HG03342 (cell line): ENCODE measurements at regions not wholly inside any gene's neighbourhood (a gene's known extent, or its start where the extent isn't known, plus 50 kb on each side); places are given as distances from the start of the nearest gene placed in this dataset.

Source experiments
- ATAC-seq: cut with Tn5 transposase; IDR thresholded peaks from one replicate; pipeline ENCODE4 v1.9.1; 2021; ENCODE audit warnings: mild to moderate bottlenecking, moderate library complexity; ENCODE audit not compliant: unreplicated experiment

- ATAC-seq = no peak
These were observed 1434.7 kb downstream of the BRD1 start for GRCh38 chr22:48393041-48393370.

- no peak for ATAC-seq
These were observed 1435.9 kb downstream of the BRD1 start for GRCh38 chr22:48391820-48392219.

GRCh38 chr22:48391171-48391711 is 1436.4 kb downstream of the BRD1 start:
- ATAC-seq = no peak

GRCh38 chr22:48389916-48390315 is 1437.8 kb downstream of the BRD1 start:
- ATAC-seq = no peak

GRCh38 chr22:48382197-48382596 is 1445.5 kb downstream of the BRD1 start:
- no peak for ATAC-seq

GRCh38 chr22:48380016-48380665 is 1447.5 kb downstream of the BRD1 start:
- ATAC-seq = no peak

GRCh38 chr22:48379371-48379770 is 1448.3 kb downstream of the BRD1 start:
- no peak for ATAC-seq

- no peak for ATAC-seq
These were observed 1449.0 kb downstream of the BRD1 start for GRCh38 chr22:48378673-48379072.

- no peak for ATAC-seq
These were observed 1450.5 kb downstream of the BRD1 start for GRCh38 chr22:48376936-48377712.

- no peak for ATAC-seq
These were observed 1451.2 kb downstream of the BRD1 start for GRCh38 chr22:48376428-48376827.

GRCh38 chr22:48373626-48374173 is 1454.0 kb downstream of the BRD1 start:
- no peak for ATAC-seq

- no peak for ATAC-seq
These were observed 1455.3 kb downstream of the BRD1 start for GRCh38 chr22:48372390-48372789.

GRCh38 chr22:48371391-48371790 is 1456.3 kb downstream of the BRD1 start:
- no peak for ATAC-seq

- ATAC-seq = no peak
These were observed 1457.0 kb downstream of the BRD1 start for GRCh38 chr22:48370508-48371325.

- ATAC-seq = no peak
These were observed 1457.7 kb downstream of the BRD1 start for GRCh38 chr22:48369789-48370507.

- no peak for ATAC-seq
These were observed 1458.6 kb downstream of the BRD1 start for GRCh38 chr22:48368975-48369525.

- ATAC-seq = no peak
These were observed 1459.9 kb downstream of the BRD1 start for GRCh38 chr22:48367731-48368130.

GRCh38 chr22:48366591-48366990 is 1461.1 kb downstream of the BRD1 start:
- ATAC-seq = no peak

- ATAC-seq = no peak
These were observed 1461.6 kb downstream of the BRD1 start for GRCh38 chr22:48366056-48366455.

- no peak for ATAC-seq
These were observed 1462.3 kb downstream of the BRD1 start for GRCh38 chr22:48365386-48365785.
